A549 (cell line): ENCODE measurements at regions not wholly inside any gene's neighbourhood (a gene's known extent, or its start where the extent isn't known, plus 50 kb on each side); places are given as distances from the start of the nearest gene placed in this dataset.
A peak's percentile ranks its signal among the peaks of the same experiment; 100 is the strongest.

ENCODE experiments used
- ATAC-seq, 2 experiments: fragments of 200-7000 bp in 1 of 2; fragments of >200 bp in 1 of 2; cut with Nextera tagmentation in 1 of 2; cut with Tn5 transposase in 1 of 2; 3 replicates each; pipeline versions ENCODE4 v1.8.0 to v1.9.1; 2018 to 2020; ENCODE audit warnings: mild to moderate bottlenecking in 1 of 2, moderate library complexity in 1 of 2
- CTCF ChIA-PET: fragments of 300-600 bp; sonication (Branson Sonifier 250); formaldehyde crosslinking; extraction: SDS; loops from one replicate; lab custom pipeline; 2021; ENCODE audit warnings: antibody characterized with exemption, inconsistent platforms; lab: Yijun Ruan, JAX
- POLR2A ChIA-PET: fragments of 350-600 bp; formaldehyde crosslinking; extraction: SDS; loops from one replicate; lab custom pipeline; 2021; ENCODE audit warnings: antibody characterized with exemption, inconsistent platforms; lab: Yijun Ruan, JAX
- DNase-seq, 2 experiments: peaks; one replicate each; pipeline versions ENCODE4 v3.0.0 to v3.0.0-alpha.2; 2011 to 2016; ENCODE audit warnings: low read depth in 1 of 2, low spot score in 1 of 2
- FAIRE-seq: peaks from 2 replicates; lab custom pipeline; 2011; peaks lifted over from hg19 to GRCh38; lab: Jason Lieb, UNC
- H3K27ac ChIP-seq, 2 experiments: fragments of >200 bp; sonication (Bioruptor Twin); formaldehyde crosslinking; 3 replicates each; pipeline ENCODE4 v1.5.1; 2016 to 2017
- H3K4me1 ChIP-seq: fragments of >200 bp; sonication (Bioruptor Twin); formaldehyde crosslinking; 3 replicates; pipeline ENCODE4 v1.6.1; 2016
- H3K4me2 ChIP-seq: fragments of >200 bp; sonication (Bioruptor Twin); formaldehyde crosslinking; 3 replicates; pipeline ENCODE4 v1.6.1; 2016
- H3K4me3 ChIP-seq: fragments of >200 bp; sonication (Bioruptor Twin); formaldehyde crosslinking; 3 replicates; pipeline ENCODE4 v1.5.1; 2016
- H3K9me3 ChIP-seq: fragments of >200 bp; sonication (Bioruptor Twin); formaldehyde crosslinking; 3 replicates; pipeline ENCODE4 v1.6.1; 2016
- BHLHE40 ChIP-seq: IDR thresholded peaks from 2 replicates; pipeline ENCODE4 v1.6.1; 2012; ENCODE audit warnings: low read depth, low read length, inconsistent platforms
- CBX8 ChIP-seq: fragments of 200-600 bp; sonication (generic); IDR thresholded peaks from 2 replicates; pipeline ENCODE4 v1.6.1; 2016
- ESRRA ChIP-seq: fragments of 150-350 bp; IDR thresholded peaks from 2 replicates; pipeline ENCODE4 v1.6.1; 2014; ENCODE audit warnings: mild to moderate bottlenecking, low read length, borderline replicate concordance
- FOSB ChIP-seq: fragments of 250-450 bp; sonication (Bioruptor Pico); IDR thresholded peaks from 2 replicates; pipeline ENCODE4 v1.5.0; 2020; ENCODE audit warnings: mild to moderate bottlenecking, moderate library complexity
- FOXS1 ChIP-seq: fragments of 250-450 bp; sonication (Bioruptor Pico); IDR thresholded peaks from 2 replicates; pipeline ENCODE4 v1.5.0; 2020; ENCODE audit warnings: mild to moderate bottlenecking, moderate library complexity
- GATA3 ChIP-seq: IDR thresholded peaks from 2 replicates; pipeline ENCODE4 v1.6.1; 2012; ENCODE audit warnings: borderline replicate concordance
- MYC ChIP-seq: IDR thresholded peaks from 2 replicates; pipeline ENCODE4 v1.6.1; 2012; ENCODE audit warnings: mild to moderate bottlenecking, inconsistent platforms, low read length, improper control_type of control experiment, borderline replicate concordance
- NR3C1 ChIP-seq: fragments of >200 bp; sonication (Bioruptor Twin); formaldehyde crosslinking; IDR thresholded peaks from 3 replicates; pipeline ENCODE4 v1.6.1; 2017
- PBX3 ChIP-seq: IDR thresholded peaks from 2 replicates; pipeline ENCODE4 v1.6.1; 2012
- RAD21 ChIP-seq, 2 experiments: fragments of >200 bp in 1 of 2; sonication (Bioruptor Twin) in 1 of 2; formaldehyde crosslinking in 1 of 2; IDR thresholded peaks in 1 of 2; conservative IDR thresholded peaks in 1 of 2; 2 replicates in 1 of 2; 3 replicates in 1 of 2; pipeline ENCODE4 v1.6.1; 2012 to 2018; ENCODE audit warnings: inconsistent platforms in 1 of 2
- RARB ChIP-seq: fragments of 250-450 bp; sonication (Bioruptor Pico); IDR thresholded peaks from 2 replicates; pipeline ENCODE4 v1.8.0; 2021; ENCODE audit warnings: mild to moderate bottlenecking, moderate library complexity
- RCOR1 ChIP-seq: fragments of 150-350 bp; IDR thresholded peaks from 2 replicates; pipeline ENCODE4 v1.6.1; 2014; ENCODE audit warnings: antibody characterized with exemption, low read length, low read depth
- REST ChIP-seq: fragments of 200-600 bp; sonication (generic); IDR thresholded peaks from 2 replicates; pipeline ENCODE4 v1.6.1; 2016; ENCODE audit warnings: antibody characterized with exemption, mild to moderate bottlenecking, moderate library complexity
- TFCP2L1 ChIP-seq: fragments of 250-450 bp; sonication (Bioruptor Pico); IDR thresholded peaks from 2 replicates; pipeline ENCODE4 v1.5.0; 2021; ENCODE audit warnings: mild to moderate bottlenecking
- ZC3H11A ChIP-seq: fragments of 450-650 bp; IDR thresholded peaks from 2 replicates; pipeline ENCODE4 v1.6.1; 2014; ENCODE audit warnings: antibody characterized with exemption, mild to moderate bottlenecking
- WGBS: methylation state at CpG from one replicate; pipeline ENCODE4 v1.1.6; 2017; ENCODE audit errors: missing lambda C conversion rate; 5-methylcytosine and 5-hydroxymethylcytosine counted together
- TF ChIP-seq, protein P1 (sequence below): fragments of >200 bp; sonication (Bioruptor Twin); formaldehyde crosslinking; IDR thresholded peaks from 3 replicates; pipeline ENCODE4 v1.5.1; 2016

DNA sequence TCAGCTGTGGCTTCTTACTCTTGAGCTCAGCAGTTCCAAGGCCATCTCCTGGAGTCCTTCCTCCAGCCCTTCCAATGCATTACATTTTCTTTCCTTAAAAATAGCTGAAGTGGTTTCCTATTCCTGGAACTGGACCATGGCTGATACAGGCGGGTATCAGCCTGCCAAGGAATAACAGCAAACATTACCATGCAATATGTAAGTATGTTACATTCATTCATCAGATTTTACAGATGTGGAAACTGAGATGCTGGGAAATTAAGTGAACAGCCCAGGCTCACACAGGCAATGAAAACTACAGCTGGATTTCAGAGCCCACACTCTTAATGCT, 100.4 kb downstream of the NRN1 start:
- ATAC-seq (no peak), FAIRE-seq (no peak), DNase-seq (no peak)
- Histone ChIP-seq H3K9me3 (no peaks in the 10 kb centered on the region), H3K27ac (no peak overlapping the region), H3K4me3 (no peak overlapping the region), H3K4me2 (no peak overlapping the region), H3K4me1 (no peaks in the 10 kb centered on the region)
- WGBS = 90% methylated on average over 1 of the region's 1 CpG
- ChIA-PET CTCF (no interaction called here), POLR2A (no interaction called here)
- no peak for TF ChIP-seq TFCP2L1 (CRISPR knock-in tag)

DNA sequence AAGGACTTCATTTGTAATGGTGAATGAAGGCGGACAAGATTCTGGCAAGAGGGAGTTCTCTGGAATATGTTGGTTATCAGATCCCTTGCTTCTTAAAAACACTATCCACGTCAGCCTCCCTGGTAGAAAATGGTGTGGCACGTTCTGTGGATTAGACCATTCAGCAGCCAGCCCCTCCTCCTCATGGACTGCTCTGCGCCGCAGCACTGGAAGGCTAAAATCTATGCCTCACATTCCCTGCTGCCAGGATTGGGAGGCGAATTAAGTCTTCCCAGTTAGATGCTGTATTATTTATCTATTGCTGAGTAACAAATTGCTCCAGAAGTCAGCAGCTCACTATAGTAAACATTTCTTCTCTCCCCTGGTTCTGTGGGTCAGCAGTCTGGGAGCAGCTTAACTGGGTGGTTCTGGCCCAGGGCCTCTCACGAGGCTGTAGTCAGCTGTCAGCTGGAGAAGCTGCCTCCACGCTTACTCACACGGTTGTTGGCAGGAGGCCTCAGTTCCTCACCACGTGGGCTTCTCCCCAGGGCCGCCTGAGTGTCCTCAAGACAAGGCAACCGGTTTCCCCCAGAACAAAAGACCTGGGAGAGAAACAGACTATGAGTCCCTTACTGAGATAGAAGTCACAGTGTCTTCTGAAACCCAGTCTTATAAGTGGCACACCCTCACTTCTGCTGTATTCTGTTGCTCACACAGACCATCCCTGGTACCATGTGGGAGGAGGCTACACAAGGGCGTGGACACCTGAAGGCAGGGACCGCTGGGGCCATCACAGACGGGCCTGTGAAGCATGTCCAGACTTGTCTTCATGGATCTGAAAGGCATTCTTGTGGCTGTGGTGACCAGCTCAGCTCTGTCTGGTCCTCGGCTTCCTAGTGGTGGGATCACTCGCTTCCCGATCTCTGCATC, 101.0 kb downstream of the NRN1 start:
- WGBS = 73% methylated on average over 10 of the region's 18 CpGs
- H3K27ac ChIP-seq = no peak overlapping the region
- no peaks in the 10 kb centered on the region for H3K4me1 ChIP-seq
- DNase-seq = no peak
- ATAC-seq = no peak
- TF ChIP-seq FOSB = no peak
- no peak for TF ChIP-seq RCOR1
- TF ChIP-seq PBX3 = no peak
- no peak for TF ChIP-seq ESRRA
- TF ChIP-seq CBX8 = no peak
- no peak for TF ChIP-seq GATA3
- TF ChIP-seq, protein P1, sequence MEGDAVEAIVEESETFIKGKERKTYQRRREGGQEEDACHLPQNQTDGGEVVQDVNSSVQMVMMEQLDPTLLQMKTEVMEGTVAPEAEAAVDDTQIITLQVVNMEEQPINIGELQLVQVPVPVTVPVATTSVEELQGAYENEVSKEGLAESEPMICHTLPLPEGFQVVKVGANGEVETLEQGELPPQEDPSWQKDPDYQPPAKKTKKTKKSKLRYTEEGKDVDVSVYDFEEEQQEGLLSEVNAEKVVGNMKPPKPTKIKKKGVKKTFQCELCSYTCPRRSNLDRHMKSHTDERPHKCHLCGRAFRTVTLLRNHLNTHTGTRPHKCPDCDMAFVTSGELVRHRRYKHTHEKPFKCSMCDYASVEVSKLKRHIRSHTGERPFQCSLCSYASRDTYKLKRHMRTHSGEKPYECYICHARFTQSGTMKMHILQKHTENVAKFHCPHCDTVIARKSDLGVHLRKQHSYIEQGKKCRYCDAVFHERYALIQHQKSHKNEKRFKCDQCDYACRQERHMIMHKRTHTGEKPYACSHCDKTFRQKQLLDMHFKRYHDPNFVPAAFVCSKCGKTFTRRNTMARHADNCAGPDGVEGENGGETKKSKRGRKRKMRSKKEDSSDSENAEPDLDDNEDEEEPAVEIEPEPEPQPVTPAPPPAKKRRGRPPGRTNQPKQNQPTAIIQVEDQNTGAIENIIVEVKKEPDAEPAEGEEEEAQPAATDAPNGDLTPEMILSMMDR = no peak
- no peak for TF ChIP-seq NR3C1
- TF ChIP-seq RARB (CRISPR knock-in tag) = no peak
- TF ChIP-seq ZC3H11A = no peak
- TF ChIP-seq RAD21 (conservative IDR thresholded peaks at IDR 0.05 in 1 of 2, IDR thresholded peaks at IDR 0.05 in 1 of 2) = no peak
- TF ChIP-seq BHLHE40 = no peak
- no peak for TF ChIP-seq FOXS1 (CRISPR knock-in tag)
- FAIRE-seq = no peak
- H3K9me3 ChIP-seq = no peaks in the 10 kb centered on the region
- no peak overlapping the region for H3K4me3 ChIP-seq
- POLR2A ChIA-PET = no interaction called here
- CTCF ChIA-PET = no interaction called here
- H3K4me2 ChIP-seq = no peak overlapping the region

DNA sequence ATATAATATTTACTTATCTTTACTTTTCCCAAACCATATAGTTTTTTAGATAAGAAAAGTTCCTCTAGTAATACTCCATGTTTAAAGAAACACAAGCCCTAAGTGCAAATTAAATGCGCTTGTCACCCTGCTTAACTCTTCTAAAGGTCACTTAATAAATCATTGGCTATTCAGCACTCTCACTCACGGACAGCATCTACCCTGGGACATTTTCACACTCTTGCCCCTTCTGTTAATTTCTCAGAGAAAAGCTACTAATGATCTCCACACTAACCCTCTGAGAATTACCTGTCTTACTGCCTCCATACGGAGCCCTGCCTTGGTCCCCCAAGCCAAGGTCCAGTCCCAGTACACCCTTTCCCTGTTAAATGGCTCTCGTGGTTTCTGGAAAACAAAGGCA, 102.2 kb downstream of the NRN1 start:
- Histone ChIP-seq H3K4me2 (no peak overlapping the region), H3K9me3 (no peaks in the 10 kb centered on the region), H3K4me3 (no peak overlapping the region), H3K4me1 (no peaks in the 10 kb centered on the region), H3K27ac (no peak overlapping the region)
- 35% methylated on average over 4 of the region's 4 CpGs for WGBS
- TF ChIP-seq REST (peak; percentile 66), MYC (no peak)
- no peak for FAIRE-seq
- no peak for ATAC-seq
- DNase-seq = no peak
- ChIA-PET POLR2A (no interaction called here), CTCF (no interaction called here)
